SU-DHL-6 (cell line): ENCODE measurements at regions not wholly inside any gene's neighbourhood (a gene's known extent, or its start where the extent isn't known, plus 50 kb on each side); places are given as distances from the start of the nearest gene placed in this dataset.
"Not testable (repeated sequence)": the region's sequence is repeated elsewhere in the genome, so short reads cannot be mapped to it uniquely, and the experiment has no call there.

ENCODE experiments used
- EZH2phosphoT487 ChIP-seq: fragments of 200-600 bp; sonication (generic), shearing (Covaris generic); conservative IDR thresholded peaks from 2 replicates; pipeline ENCODE4 v1.6.1; 2018; ENCODE audit warnings: mild to moderate bottlenecking, antibody characterized with exemption, low read length, moderate library complexity, mixed read lengths
- TF ChIP-seq, protein P1 (sequence below): fragments of 200-600 bp; sonication (generic); IDR thresholded peaks from one replicate; pipeline ENCODE4 v1.5.1; 2017; ENCODE audit warnings: antibody characterized with exemption, mild to moderate bottlenecking, low read length, moderate library complexity; ENCODE audit not compliant: insufficient read depth, poor library complexity, severe bottlenecking

DNA sequence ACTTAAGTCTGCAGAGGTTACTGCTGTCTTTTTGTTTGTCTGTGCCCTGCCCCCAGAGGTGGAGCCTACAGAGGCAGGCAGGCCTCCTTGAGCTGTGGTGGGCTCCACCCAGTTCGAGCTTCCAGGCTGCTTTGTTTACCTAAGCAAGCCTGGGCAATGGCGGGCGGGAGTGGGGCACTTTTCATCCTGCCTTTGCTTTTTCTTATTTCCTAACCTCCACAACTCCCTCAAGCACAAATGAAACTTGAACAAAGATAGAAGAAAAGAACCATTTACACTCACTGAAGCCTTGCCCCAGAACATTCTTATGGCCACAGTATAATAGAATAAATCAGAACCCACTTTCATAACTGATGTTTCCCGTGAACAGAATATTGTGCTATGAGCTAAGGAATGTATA is 344.5 kb upstream of the MAOA start:
- TF ChIP-seq, protein P1, sequence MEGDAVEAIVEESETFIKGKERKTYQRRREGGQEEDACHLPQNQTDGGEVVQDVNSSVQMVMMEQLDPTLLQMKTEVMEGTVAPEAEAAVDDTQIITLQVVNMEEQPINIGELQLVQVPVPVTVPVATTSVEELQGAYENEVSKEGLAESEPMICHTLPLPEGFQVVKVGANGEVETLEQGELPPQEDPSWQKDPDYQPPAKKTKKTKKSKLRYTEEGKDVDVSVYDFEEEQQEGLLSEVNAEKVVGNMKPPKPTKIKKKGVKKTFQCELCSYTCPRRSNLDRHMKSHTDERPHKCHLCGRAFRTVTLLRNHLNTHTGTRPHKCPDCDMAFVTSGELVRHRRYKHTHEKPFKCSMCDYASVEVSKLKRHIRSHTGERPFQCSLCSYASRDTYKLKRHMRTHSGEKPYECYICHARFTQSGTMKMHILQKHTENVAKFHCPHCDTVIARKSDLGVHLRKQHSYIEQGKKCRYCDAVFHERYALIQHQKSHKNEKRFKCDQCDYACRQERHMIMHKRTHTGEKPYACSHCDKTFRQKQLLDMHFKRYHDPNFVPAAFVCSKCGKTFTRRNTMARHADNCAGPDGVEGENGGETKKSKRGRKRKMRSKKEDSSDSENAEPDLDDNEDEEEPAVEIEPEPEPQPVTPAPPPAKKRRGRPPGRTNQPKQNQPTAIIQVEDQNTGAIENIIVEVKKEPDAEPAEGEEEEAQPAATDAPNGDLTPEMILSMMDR, result not testable (repeated sequence)
- TF ChIP-seq EZH2phosphoT487, result not testable (repeated sequence)
